ENCODE measurements at regions not wholly inside any gene's neighbourhood (a gene's known extent, or its start where the extent isn't known, plus 50 kb on each side); places are given as distances from the start of the nearest gene placed in this dataset.
"Not testable (repeated sequence)": the region's sequence is repeated elsewhere in the genome, so short reads cannot be mapped to it uniquely, and the experiment has no call there.

GRCh38 chr5:113760486-113760885 lies 247.0 kb downstream of the YTHDC2 start:
- peaks cover 0 to 3% of the 10 kb centered on the region in 2 donors for H3K9me3 ChIP-seq (ENCODE audit: control insufficient read depth in 2 of 2, insufficient read depth in 1 of 2, low read depth in 1 of 2, low read length in 1 of 2)
- H3K27ac ChIP-seq (ENCODE audit: low read depth in 1 of 3, low read length in 2 of 3) = no peak overlapping the region
- WGBS, 3 donors = 28 to 70% (median 54%) methylated on average over 1 of the region's 1 CpG
- H3K4me3 ChIP-seq (ENCODE audit: low read depth in 1 of 3, low read length in 3 of 3) = no peak overlapping the region
- no peaks in the 10 kb centered on the region for H3K4me1 ChIP-seq (ENCODE audit: control insufficient read depth in 3 of 3, insufficient read depth in 2 of 3, low read depth in 1 of 3, low read length in 2 of 3)
- H3K36me3 ChIP-seq (ENCODE audit: control insufficient read depth in 3 of 3, insufficient read depth in 2 of 3, low read depth in 1 of 3, low read length in 3 of 3) = no peaks in the 10 kb centered on the region
- no peak for FAIRE-seq
- H3K27me3 ChIP-seq (ENCODE audit: control insufficient read depth in 3 of 3, insufficient read depth in 3 of 3, low read length in 3 of 3) = no peaks in the 10 kb centered on the region
- no peak for DNase-seq

GRCh38 chr5:113761594-113761993 lies 248.1 kb downstream of the YTHDC2 start:
- DNase-seq (no peak), FAIRE-seq (no peak)
- Histone ChIP-seq H3K4me1 (ENCODE audit: control insufficient read depth in 3 of 3, insufficient read depth in 2 of 3, low read depth in 1 of 3, low read length in 2 of 3) (no peaks in the 10 kb centered on the region), H3K4me3 (ENCODE audit: low read depth in 1 of 3, low read length in 3 of 3) (no peak overlapping the region), H3K27ac (ENCODE audit: low read depth in 1 of 3, low read length in 2 of 3) (no peak overlapping the region), H3K27me3 (ENCODE audit: control insufficient read depth in 3 of 3, insufficient read depth in 3 of 3, low read length in 3 of 3) (no peaks in the 10 kb centered on the region), H3K9me3 (ENCODE audit: control insufficient read depth in 2 of 2, insufficient read depth in 1 of 2, low read depth in 1 of 2, low read length in 1 of 2) (peaks cover 0 to 5% of the 10 kb centered on the region in 2 donors), H3K36me3 (ENCODE audit: control insufficient read depth in 3 of 3, insufficient read depth in 2 of 3, low read depth in 1 of 3, low read length in 3 of 3) (no peaks in the 10 kb centered on the region)
- WGBS, 3 donors = 86 to 94% (median 88%) methylated on average over 1 of the region's 1 CpG

- no peak for FAIRE-seq
- H3K4me3 ChIP-seq (ENCODE audit: low read depth in 1 of 3, low read length in 3 of 3) = no peak overlapping the region
- no peaks in the 10 kb centered on the region for H3K27me3 ChIP-seq (ENCODE audit: control insufficient read depth in 3 of 3, insufficient read depth in 3 of 3, low read length in 3 of 3)
- no peak overlapping the region for H3K27ac ChIP-seq (ENCODE audit: low read depth in 1 of 3, low read length in 2 of 3)
- H3K36me3 ChIP-seq (ENCODE audit: control insufficient read depth in 3 of 3, insufficient read depth in 2 of 3, low read depth in 1 of 3, low read length in 3 of 3) = no peaks in the 10 kb centered on the region
- no peaks in the 10 kb centered on the region for H3K4me1 ChIP-seq (ENCODE audit: control insufficient read depth in 3 of 3, insufficient read depth in 2 of 3, low read depth in 1 of 3, low read length in 2 of 3)
- no peak for DNase-seq
- peaks cover 0 to 17% of the 10 kb centered on the region in 2 donors for H3K9me3 ChIP-seq (ENCODE audit: control insufficient read depth in 2 of 2, insufficient read depth in 1 of 2, low read depth in 1 of 2, low read length in 1 of 2)
These were observed 250.9 kb downstream of the YTHDC2 start for GRCh38 chr5:113764382-113764781.

GRCh38 chr5:113766827-113767226 lies 253.3 kb downstream of the YTHDC2 start:
- not testable (repeated sequence) for DNase-seq; H3K27me3 ChIP-seq (ENCODE audit: control insufficient read depth in 3 of 3, insufficient read depth in 3 of 3, low read length in 3 of 3); H3K27ac ChIP-seq (ENCODE audit: low read depth in 1 of 3, low read length in 2 of 3); H3K4me3 ChIP-seq (ENCODE audit: low read depth in 1 of 3, low read length in 3 of 3); FAIRE-seq; H3K36me3 ChIP-seq (ENCODE audit: control insufficient read depth in 3 of 3, insufficient read depth in 2 of 3, low read depth in 1 of 3, low read length in 3 of 3); H3K4me1 ChIP-seq (ENCODE audit: control insufficient read depth in 3 of 3, insufficient read depth in 2 of 3, low read depth in 1 of 3, low read length in 2 of 3)
- 45 to 63% (median 48%) methylated on average over 2 of the region's 2 CpGs for WGBS, 3 donors
- H3K9me3 ChIP-seq (ENCODE audit: control insufficient read depth in 2 of 2, insufficient read depth in 1 of 2, low read depth in 1 of 2, low read length in 1 of 2) = peaks cover 0 to 17% of the 10 kb centered on the region in 2 donors

GRCh38 chr5:113770648-113771047 lies 257.2 kb downstream of the YTHDC2 start:
- no peak overlapping the region for H3K4me3 ChIP-seq (ENCODE audit: low read depth in 1 of 3, low read length in 3 of 3)
- H3K27ac ChIP-seq (ENCODE audit: low read depth in 1 of 3, low read length in 2 of 3) = no peak overlapping the region
- no peak for FAIRE-seq
- H3K27me3 ChIP-seq (ENCODE audit: control insufficient read depth in 3 of 3, insufficient read depth in 3 of 3, low read length in 3 of 3) = no peaks in the 10 kb centered on the region
- H3K36me3 ChIP-seq (ENCODE audit: control insufficient read depth in 3 of 3, insufficient read depth in 2 of 3, low read depth in 1 of 3, low read length in 3 of 3) = no peaks in the 10 kb centered on the region
- no peaks in the 10 kb centered on the region for H3K4me1 ChIP-seq (ENCODE audit: control insufficient read depth in 3 of 3, insufficient read depth in 2 of 3, low read depth in 1 of 3, low read length in 2 of 3)
- no peak for DNase-seq
- WGBS, 3 donors = 63 to 72% (median 69%) methylated on average over 3 of the region's 3 CpGs
- peaks cover 0 to 13% of the 10 kb centered on the region in 2 donors for H3K9me3 ChIP-seq (ENCODE audit: control insufficient read depth in 2 of 2, insufficient read depth in 1 of 2, low read depth in 1 of 2, low read length in 1 of 2)

GRCh38 chr5:113771483-113771882 lies 258.0 kb downstream of the YTHDC2 start:
- no peak for FAIRE-seq
- H3K4me3 ChIP-seq (ENCODE audit: low read depth in 1 of 3, low read length in 3 of 3) = no peak overlapping the region
- 43 to 65% (median 49%) methylated on average over 2 of the region's 2 CpGs for WGBS, 3 donors
- H3K4me1 ChIP-seq (ENCODE audit: control insufficient read depth in 3 of 3, insufficient read depth in 2 of 3, low read depth in 1 of 3, low read length in 2 of 3) = no peaks in the 10 kb centered on the region
- peaks cover 0 to 13% of the 10 kb centered on the region in 2 donors for H3K9me3 ChIP-seq (ENCODE audit: control insufficient read depth in 2 of 2, insufficient read depth in 1 of 2, low read depth in 1 of 2, low read length in 1 of 2)
- H3K36me3 ChIP-seq (ENCODE audit: control insufficient read depth in 3 of 3, insufficient read depth in 2 of 3, low read depth in 1 of 3, low read length in 3 of 3) = no peaks in the 10 kb centered on the region
- no peaks in the 10 kb centered on the region for H3K27me3 ChIP-seq (ENCODE audit: control insufficient read depth in 3 of 3, insufficient read depth in 3 of 3, low read length in 3 of 3)
- no peak overlapping the region for H3K27ac ChIP-seq (ENCODE audit: low read depth in 1 of 3, low read length in 2 of 3)
- no peak for DNase-seq

- Histone ChIP-seq H3K9me3 (ENCODE audit: control insufficient read depth in 2 of 2, insufficient read depth in 1 of 2, low read depth in 1 of 2, low read length in 1 of 2) (no peaks in the 10 kb centered on the region), H3K27ac (ENCODE audit: low read depth in 1 of 3, low read length in 2 of 3) (no peak overlapping the region), H3K36me3 (ENCODE audit: control insufficient read depth in 3 of 3, insufficient read depth in 2 of 3, low read depth in 1 of 3, low read length in 3 of 3) (no peaks in the 10 kb centered on the region), H3K4me1 (ENCODE audit: control insufficient read depth in 3 of 3, insufficient read depth in 2 of 3, low read depth in 1 of 3, low read length in 2 of 3) (no peaks in the 10 kb centered on the region), H3K4me3 (ENCODE audit: low read depth in 1 of 3, low read length in 3 of 3) (no peak overlapping the region), H3K27me3 (ENCODE audit: control insufficient read depth in 3 of 3, insufficient read depth in 3 of 3, low read length in 3 of 3) (no peaks in the 10 kb centered on the region)
- FAIRE-seq = no peak
- no peak for DNase-seq
- 77 to 84% (median 78%) methylated on average over 5 of the region's 5 CpGs for WGBS, 3 donors
These were observed 262.7 kb downstream of the YTHDC2 start for GRCh38 chr5:113776168-113776567.

- FAIRE-seq (no peak), DNase-seq (no peak)
- Histone ChIP-seq H3K36me3 (ENCODE audit: control insufficient read depth in 3 of 3, insufficient read depth in 2 of 3, low read depth in 1 of 3, low read length in 3 of 3) (no peaks in the 10 kb centered on the region), H3K4me1 (ENCODE audit: control insufficient read depth in 3 of 3, insufficient read depth in 2 of 3, low read depth in 1 of 3, low read length in 2 of 3) (no peaks in the 10 kb centered on the region), H3K27me3 (ENCODE audit: control insufficient read depth in 3 of 3, insufficient read depth in 3 of 3, low read length in 3 of 3) (no peaks in the 10 kb centered on the region), H3K9me3 (ENCODE audit: control insufficient read depth in 2 of 2, insufficient read depth in 1 of 2, low read depth in 1 of 2, low read length in 1 of 2) (no peaks in the 10 kb centered on the region), H3K27ac (ENCODE audit: low read depth in 1 of 3, low read length in 2 of 3) (no peak overlapping the region), H3K4me3 (ENCODE audit: low read depth in 1 of 3, low read length in 3 of 3) (no peak overlapping the region)
- 62 to 79% (median 67%) methylated on average over 5 of the region's 5 CpGs for WGBS, 3 donors
These were observed 263.5 kb downstream of the YTHDC2 start for GRCh38 chr5:113776832-113777525.

GRCh38 chr5:113778147-113778546 lies 264.7 kb downstream of the YTHDC2 start:
- Histone ChIP-seq H3K36me3 (ENCODE audit: control insufficient read depth in 3 of 3, insufficient read depth in 2 of 3, low read depth in 1 of 3, low read length in 3 of 3) (no peaks in the 10 kb centered on the region), H3K4me1 (ENCODE audit: control insufficient read depth in 3 of 3, insufficient read depth in 2 of 3, low read depth in 1 of 3, low read length in 2 of 3) (no peaks in the 10 kb centered on the region), H3K9me3 (ENCODE audit: control insufficient read depth in 2 of 2, insufficient read depth in 1 of 2, low read depth in 1 of 2, low read length in 1 of 2) (no peaks in the 10 kb centered on the region), H3K4me3 (ENCODE audit: low read depth in 1 of 3, low read length in 3 of 3) (no peak overlapping the region), H3K27ac (ENCODE audit: low read depth in 1 of 3, low read length in 2 of 3) (no peak overlapping the region), H3K27me3 (ENCODE audit: control insufficient read depth in 3 of 3, insufficient read depth in 3 of 3, low read length in 3 of 3) (no peaks in the 10 kb centered on the region)
- DNase-seq = no peak
- WGBS, 3 donors = 69 to 78% (median 76%) methylated on average over 4 of the region's 4 CpGs
- no peak for FAIRE-seq
